IMR-90 (cell line): ENCODE measurements at regions not wholly inside any gene's neighbourhood (a gene's known extent, or its start where the extent isn't known, plus 50 kb on each side); places are given as distances from the start of the nearest gene placed in this dataset.

Experiments used
- ATAC-seq: fragments of 200-7000 bp; cut with Tn5 transposase; 2 replicates; pipeline ENCODE4 v1.9.1; 2020; ENCODE audit warnings: low read depth, mild to moderate bottlenecking, moderate library complexity
- BruUV-seq: library from RNA; stranded (reverse); fragments of 400-500 nt; replicated peaks from 2 replicates; lab custom pipeline; 2021; lab: Mats Ljungman, UMichigan
- CTCF ChIA-PET: fragments of 300-600 bp; formaldehyde crosslinking; extraction: SDS; loops from one replicate; lab custom pipeline; 2021; ENCODE audit warnings: antibody characterized with exemption; lab: Yijun Ruan, JAX
- POLR2A ChIA-PET: fragments of 300-600 bp; sonication (Branson Sonifier 250); formaldehyde crosslinking; loops from one replicate; lab custom pipeline; 2022; ENCODE audit warnings: antibody characterized with exemption; ENCODE audit not compliant: unreplicated experiment; lab: Charles Lee
- DNase-seq: peaks from one replicate; pipeline ENCODE4 v3.0.0; 2013
- H2AFZ ChIP-seq: replicated peaks from 2 replicates; pipeline ENCODE3; 2013; ENCODE audit warnings: low read length, mild to moderate bottlenecking; ENCODE audit not compliant: poor library complexity
- H2AK5ac ChIP-seq: 2 replicates; pipeline ENCODE4 v1.6.1; 2013; ENCODE audit warnings: low read depth, low read length, inconsistent platforms
- H2AK9ac ChIP-seq: replicated peaks from 2 replicates; pipeline ENCODE3; 2013; ENCODE audit warnings: mild to moderate bottlenecking, low read depth, low read length, moderate library complexity; ENCODE audit not compliant: poor library complexity
- H2BK120ac ChIP-seq: 2 replicates; pipeline ENCODE4 v1.6.1; 2013; ENCODE audit warnings: low read depth, low read length, inconsistent platforms
- H2BK15ac ChIP-seq: 3 replicates; pipeline ENCODE4 v1.6.1; 2013; ENCODE audit warnings: low read depth, low read length, inconsistent platforms
- H2BK20ac ChIP-seq: 2 replicates; pipeline ENCODE4 v1.6.1; 2013; ENCODE audit warnings: low read depth, mild to moderate bottlenecking, inconsistent platforms, low read length, moderate library complexity
- H2BK5ac ChIP-seq: 2 replicates; pipeline ENCODE4 v1.6.1; 2013; ENCODE audit warnings: mild to moderate bottlenecking, low read depth, low read length, inconsistent platforms; ENCODE audit not compliant: poor library complexity, severe bottlenecking
- H3K14ac ChIP-seq: replicated peaks from 2 replicates; pipeline ENCODE4 v1.6.1; 2013; ENCODE audit warnings: low read depth, low read length, inconsistent platforms
- H3K18ac ChIP-seq: 2 replicates; pipeline ENCODE4 v1.6.1; 2013; ENCODE audit warnings: low read depth, low read length, control low read depth
- H3K23ac ChIP-seq: 2 replicates; pipeline ENCODE4 v1.6.1; 2013; ENCODE audit warnings: low read depth, low read length, inconsistent platforms
- H3K27ac ChIP-seq: 2 replicates; pipeline ENCODE4 v1.5.1; 2013; ENCODE audit warnings: mild to moderate bottlenecking, control low read depth, low read length; ENCODE audit not compliant: insufficient read depth
- H3K27me3 ChIP-seq: 2 replicates; pipeline ENCODE4 v1.6.1; 2013; ENCODE audit warnings: low read length; ENCODE audit not compliant: control insufficient read depth, insufficient read depth
- H3K36me3 ChIP-seq: 2 replicates; pipeline ENCODE4 v1.6.1; 2013; ENCODE audit warnings: low read length, mixed read lengths; ENCODE audit not compliant: control insufficient read depth, insufficient read depth
- H3K4ac ChIP-seq: 2 replicates; pipeline ENCODE4 v1.6.1; 2013; ENCODE audit warnings: low read depth, low read length, inconsistent platforms
- H3K4me1 ChIP-seq: 2 replicates; pipeline ENCODE4 v1.6.1; 2013; ENCODE audit warnings: low read length, mixed read lengths; ENCODE audit not compliant: control insufficient read depth, insufficient read depth
- H3K4me2 ChIP-seq: 2 replicates; pipeline ENCODE4 v1.6.1; 2013; ENCODE audit warnings: low read depth, mild to moderate bottlenecking, control low read depth, low read length, moderate library complexity
- H3K4me3 ChIP-seq: 2 replicates; pipeline ENCODE4 v1.5.1; 2013; ENCODE audit warnings: low read depth, mild to moderate bottlenecking, control low read depth, low read length, moderate library complexity; ENCODE audit not compliant: insufficient read depth
- H3K56ac ChIP-seq: 2 replicates; pipeline ENCODE4 v1.6.1; 2013; ENCODE audit warnings: low read length, inconsistent platforms; ENCODE audit not compliant: insufficient read depth; ENCODE audit errors: extremely low read depth
- H3K79me1 ChIP-seq, 2 experiments: 2 replicates each; pipeline ENCODE4 v1.6.1; 2013; ENCODE audit warnings: low read length in 2 of 2, inconsistent platforms in 1 of 2, low read depth in 1 of 2
- H3K9ac ChIP-seq: 2 replicates; pipeline ENCODE4 v1.6.1; 2013; ENCODE audit warnings: low read depth, low read length, control low read depth
- H3K9me1 ChIP-seq: 2 replicates; pipeline ENCODE4 v1.6.1; 2013; ENCODE audit warnings: low read length, inconsistent platforms; ENCODE audit not compliant: insufficient read depth
- H3K9me3 ChIP-seq: 2 replicates; pipeline ENCODE4 v1.6.1; 2013; ENCODE audit warnings: low read length; ENCODE audit not compliant: control insufficient read depth, insufficient read depth
- H4K20me1 ChIP-seq: 2 replicates; pipeline ENCODE4 v1.6.1; 2013; ENCODE audit warnings: low read length, inconsistent platforms; ENCODE audit not compliant: insufficient read depth
- H4K5ac ChIP-seq: 2 replicates; pipeline ENCODE4 v1.6.1; 2013; ENCODE audit warnings: mild to moderate bottlenecking, low read depth, low read length, control low read depth
- H4K8ac ChIP-seq, 2 experiments: 2 replicates each; pipeline ENCODE4 v1.6.1; 2013; ENCODE audit warnings: low read depth in 2 of 2, low read length in 2 of 2, control low read depth in 1 of 2, inconsistent platforms in 1 of 2
- H4K91ac ChIP-seq: 2 replicates; pipeline ENCODE4 v1.6.1; 2013; ENCODE audit warnings: low read depth, low read length, inconsistent platforms; ENCODE audit not compliant: insufficient read depth
- BHLHE40 ChIP-seq: fragments of 150-350 bp; IDR thresholded peaks from 2 replicates; pipeline ENCODE4 v1.6.1; 2016; ENCODE audit warnings: mild to moderate bottlenecking, low read depth, low read length
- CEBPB ChIP-seq: IDR thresholded peaks from 2 replicates; pipeline ENCODE4 v1.6.1; 2012; ENCODE audit warnings: low read depth, low read length, improper control_type of control experiment
- CHD1 ChIP-seq: IDR thresholded peaks from 2 replicates; pipeline ENCODE4 v1.6.1; 2012; ENCODE audit warnings: low read depth, low read length, improper control_type of control experiment
- CTCF ChIP-seq: conservative IDR thresholded peaks from 2 replicates; pipeline ENCODE4 v1.5.1; 2012; ENCODE audit warnings: mild to moderate bottlenecking, low read depth, low read length, improper control_type of control experiment
- ELK1 ChIP-seq: fragments of 150-350 bp; IDR thresholded peaks from 2 replicates; pipeline ENCODE4 v1.6.1; 2016; ENCODE audit warnings: low read depth, mild to moderate bottlenecking, low read length, moderate library complexity, borderline replicate concordance
- FOS ChIP-seq: fragments of 150-350 bp; IDR thresholded peaks from 2 replicates; pipeline ENCODE4 v1.6.1; 2016; ENCODE audit warnings: low read depth, low read length
- MAFK ChIP-seq: IDR thresholded peaks from 2 replicates; pipeline ENCODE4 v1.6.1; 2012; ENCODE audit warnings: low read depth, low read length, improper control_type of control experiment
- MAZ ChIP-seq: IDR thresholded peaks from 2 replicates; pipeline ENCODE4 v1.6.1; 2012; ENCODE audit warnings: low read depth, mild to moderate bottlenecking, low read length, improper control_type of control experiment, moderate library complexity, borderline replicate concordance
- MXI1 ChIP-seq: IDR thresholded peaks from 2 replicates; pipeline ENCODE4 v1.6.1; 2012; ENCODE audit warnings: low read depth, mild to moderate bottlenecking, low read length, moderate library complexity, borderline replicate concordance
- NFE2L2 ChIP-seq: fragments of 150-350 bp; IDR thresholded peaks from 2 replicates; pipeline ENCODE4 v1.6.1; 2016; ENCODE audit warnings: low read depth, mild to moderate bottlenecking, low read length
- POLR2A ChIP-seq: IDR thresholded peaks from 2 replicates; pipeline ENCODE4 v1.6.1; 2012; ENCODE audit warnings: mild to moderate bottlenecking, low read depth, low read length
- RAD21 ChIP-seq: IDR thresholded peaks from 2 replicates; pipeline ENCODE4 v1.6.1; 2012; ENCODE audit warnings: low read length, improper control_type of control experiment
- RCOR1 ChIP-seq: IDR thresholded peaks from 2 replicates; pipeline ENCODE4 v1.6.1; 2012; ENCODE audit warnings: mild to moderate bottlenecking, low read length, improper control_type of control experiment; ENCODE audit not compliant: insufficient replicate concordance
- RFX5 ChIP-seq: IDR thresholded peaks from 2 replicates; pipeline ENCODE4 v1.8.0; 2012; ENCODE audit warnings: low read depth, mild to moderate bottlenecking, low read length, moderate library complexity
- SMC3 ChIP-seq: fragments of 150-350 bp; IDR thresholded peaks from 2 replicates; pipeline ENCODE4 v1.6.1; 2016; ENCODE audit warnings: low read depth, mild to moderate bottlenecking, antibody characterized with exemption, low read length, moderate library complexity
- USF2 ChIP-seq: fragments of 150-350 bp; IDR thresholded peaks from 2 replicates; pipeline ENCODE4 v1.6.1; 2017; ENCODE audit warnings: mild to moderate bottlenecking, antibody characterized with exemption, low read length, low read depth
- WGBS, 2 experiments: methylation state at CpG; one replicate each; pipeline versions ENCODE4 v1.1.5 to v1.1.7; 2013; ENCODE audit warnings: missing lambda C conversion rate in 2 of 2; ENCODE audit not compliant: insufficient read length in 1 of 2; ENCODE audit errors: extremely low coverage in 2 of 2; 5-methylcytosine and 5-hydroxymethylcytosine counted together
- dilution Hi-C: fragments of 300-500 bp; cut with HindIII; formaldehyde crosslinking; loops from one replicate; pipeline ENCODE4 v1.14.3; 2018; ENCODE audit warnings: low sequenced_read_pairs; ENCODE audit not compliant: unreplicated experiment
- in situ Hi-C: fragments of 300-500 bp; cut with MboI; formaldehyde crosslinking; loops from 3 replicates; pipeline ENCODE4 v1.14.3; 2019; ENCODE audit warnings: low sequenced_read_pairs, inconsistent platforms, mixed read lengths
- intact Hi-C: fragments of 100-400 bp; cut with micrococcal nuclease; formaldehyde crosslinking; loops from 2 replicates; pipeline ENCODE4 v1.10.0; 2022

GRCh38 chr2:33735096-33735495, 136.0 kb upstream of the FAM98A start:
- Histone ChIP-seq H3K79me1 (no peaks in the 10 kb centered on the region), H4K91ac (no peak overlapping the region), H4K8ac (no peak overlapping the region), H3K27ac (no peak overlapping the region), H2BK120ac (no peak overlapping the region), H2BK15ac (no peak overlapping the region), H2AK5ac (no peak overlapping the region), H2AFZ (no peak overlapping the region), H3K27me3 (no peaks in the 10 kb centered on the region), H3K23ac (no peak overlapping the region), H4K5ac (no peak overlapping the region), H3K36me3 (no peaks in the 10 kb centered on the region), H3K4ac (no peak overlapping the region), H2BK5ac (no peak overlapping the region), H3K4me3 (no peak overlapping the region), H2BK20ac (no peak overlapping the region), H2AK9ac (no peak overlapping the region), H3K56ac (no peak overlapping the region), H3K18ac (no peak overlapping the region), H3K4me1 (no peaks in the 10 kb centered on the region), H4K20me1 (no peaks in the 10 kb centered on the region), H3K9ac (no peak overlapping the region), H3K14ac (no peak overlapping the region), H3K9me3 (no peaks in the 10 kb centered on the region), H3K9me1 (no peaks in the 10 kb centered on the region), H3K4me2 (no peak overlapping the region)
- no CpG with 5 or more reads among the region's 1 CpG for WGBS, 2 experiments
- TF ChIP-seq USF2 (no peak), CHD1 (no peak), RAD21 (no peak), RFX5 (no peak), MAZ (no peak), CEBPB (no peak), POLR2A (no peak), RCOR1 (no peak), MAFK (no peak), MXI1 (no peak), NFE2L2 (no peak), FOS (no peak), CTCF (no peak), ELK1 (no peak), BHLHE40 (no peak), SMC3 (no peak)
- POLR2A ChIA-PET = no interaction called here
- dilution Hi-C loops = no loop called here
- CTCF ChIA-PET = no interaction called here
- in situ Hi-C loops = no loop called here
- BruUV-seq = no TSS peak
- DNase-seq = no peak
- intact Hi-C loops = no loop called here
- no peak for ATAC-seq
